SU-DHL-6 (cell line): ENCODE measurements at regions not wholly inside any gene's neighbourhood (a gene's known extent, or its start where the extent isn't known, plus 50 kb on each side); places are given as distances from the start of the nearest gene placed in this dataset.

Source experiments
- H2AFZ ChIP-seq: fragments of 200-600 bp; sonication (generic); 2 replicates; pipeline ENCODE4 v1.6.1; 2014; ENCODE audit warnings: low read depth, mild to moderate bottlenecking, moderate library complexity, mixed read lengths, antibody characterized with exemption, low read length; ENCODE audit not compliant: severe bottlenecking
- H3F3A ChIP-seq: fragments of 200-600 bp; shearing (Covaris generic); 2 replicates; pipeline ENCODE4 v1.6.0; 2016; ENCODE audit warnings: antibody characterized with exemption, mild to moderate bottlenecking; ENCODE audit not compliant: insufficient read depth
- H3K27ac ChIP-seq: fragments of 200-600 bp; sonication (generic); 2 replicates; pipeline ENCODE4 v1.5.1; 2016; ENCODE audit warnings: low read depth, mild to moderate bottlenecking, low read length, moderate library complexity, mixed read lengths
- H3K27me3 ChIP-seq: fragments of 200-600 bp; sonication (generic), shearing (Covaris generic); 2 replicates; pipeline ENCODE4 v1.6.0; 2014; ENCODE audit warnings: mild to moderate bottlenecking, low read length
- H3K36me3 ChIP-seq: fragments of 200-600 bp; sonication (generic); 2 replicates; pipeline ENCODE4 v1.6.1; 2014; ENCODE audit warnings: mild to moderate bottlenecking, low read length, mixed read lengths
- H3K4me2 ChIP-seq: fragments of 300-600, 200-600 bp; shearing (Covaris generic), sonication (generic); 2 replicates; pipeline ENCODE4 v1.6.0; 2014; ENCODE audit warnings: low read length, low read depth, mild to moderate bottlenecking; ENCODE audit not compliant: poor library complexity, severe bottlenecking
- H3K4me3 ChIP-seq: fragments of 200-600 bp; sonication (generic); 2 replicates; pipeline ENCODE4 v1.5.1; 2014; ENCODE audit warnings: antibody characterized with exemption, low read length, mild to moderate bottlenecking, mixed read lengths; ENCODE audit not compliant: insufficient read depth, poor library complexity, severe bottlenecking
- H3K79me2 ChIP-seq: fragments of 200-600 bp; sonication (generic); 2 replicates; pipeline ENCODE4 v1.6.1; 2014; ENCODE audit warnings: mild to moderate bottlenecking, low read length, moderate library complexity; ENCODE audit not compliant: insufficient read depth
- H3K9ac ChIP-seq: fragments of 200-600 bp; sonication (generic); 2 replicates; pipeline ENCODE4 v1.7.0; 2014; ENCODE audit warnings: mild to moderate bottlenecking, low read length
- H3K9me2 ChIP-seq: fragments of 200-600 bp; sonication (generic); replicated peaks from 2 replicates; pipeline ENCODE4 v1.6.1; 2014; ENCODE audit warnings: low read length; ENCODE audit not compliant: insufficient read depth
- H3K9me3 ChIP-seq: fragments of 200-600 bp; sonication (generic); 2 replicates; pipeline ENCODE4 v1.6.1; 2014; ENCODE audit warnings: low read length, mixed read lengths; ENCODE audit not compliant: insufficient read depth
- H4K20me1 ChIP-seq: fragments of 200-600 bp; sonication (generic); 2 replicates; pipeline ENCODE4 v1.6.1; 2014; ENCODE audit warnings: low read depth, mild to moderate bottlenecking, antibody characterized with exemption, low read length, moderate library complexity, mixed read lengths
- EZH2phosphoT487 ChIP-seq: fragments of 200-600 bp; sonication (generic), shearing (Covaris generic); conservative IDR thresholded peaks from 2 replicates; pipeline ENCODE4 v1.6.1; 2018; ENCODE audit warnings: mild to moderate bottlenecking, antibody characterized with exemption, low read length, moderate library complexity, mixed read lengths
- TF ChIP-seq, protein P1 (sequence below): fragments of 200-600 bp; sonication (generic); IDR thresholded peaks from one replicate; pipeline ENCODE4 v1.5.1; 2017; ENCODE audit warnings: antibody characterized with exemption, mild to moderate bottlenecking, low read length, moderate library complexity; ENCODE audit not compliant: insufficient read depth, poor library complexity, severe bottlenecking

DNA sequence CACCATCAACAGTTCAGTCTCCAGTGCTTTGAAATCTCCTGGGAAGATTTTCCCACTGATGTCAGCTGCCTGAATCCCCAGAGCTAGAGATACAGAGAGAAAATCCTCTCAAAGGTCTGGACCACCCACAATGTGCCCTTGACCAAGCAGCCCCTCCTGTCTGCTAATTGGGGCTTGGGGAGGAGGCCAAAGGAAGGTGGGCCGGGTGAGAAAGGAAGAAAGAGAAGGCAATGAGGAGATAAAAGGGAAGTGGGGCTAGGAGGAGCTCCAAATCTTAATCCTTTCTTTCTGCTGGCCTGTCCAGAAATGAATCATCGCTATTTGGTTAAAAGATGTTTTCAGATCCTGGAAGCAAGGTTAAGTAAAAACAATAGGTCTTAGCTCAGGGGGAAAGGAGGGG lies 322.9 kb downstream of the BCL11B start:
- H3K36me3 ChIP-seq, result no peaks in the 10 kb centered on the region
- H2AFZ ChIP-seq, result no peak overlapping the region
- H3K27me3 ChIP-seq, result no peaks in the 10 kb centered on the region
- H3F3A ChIP-seq, result no peaks in the 10 kb centered on the region
- no peak for TF ChIP-seq EZH2phosphoT487
- TF ChIP-seq, protein P1, sequence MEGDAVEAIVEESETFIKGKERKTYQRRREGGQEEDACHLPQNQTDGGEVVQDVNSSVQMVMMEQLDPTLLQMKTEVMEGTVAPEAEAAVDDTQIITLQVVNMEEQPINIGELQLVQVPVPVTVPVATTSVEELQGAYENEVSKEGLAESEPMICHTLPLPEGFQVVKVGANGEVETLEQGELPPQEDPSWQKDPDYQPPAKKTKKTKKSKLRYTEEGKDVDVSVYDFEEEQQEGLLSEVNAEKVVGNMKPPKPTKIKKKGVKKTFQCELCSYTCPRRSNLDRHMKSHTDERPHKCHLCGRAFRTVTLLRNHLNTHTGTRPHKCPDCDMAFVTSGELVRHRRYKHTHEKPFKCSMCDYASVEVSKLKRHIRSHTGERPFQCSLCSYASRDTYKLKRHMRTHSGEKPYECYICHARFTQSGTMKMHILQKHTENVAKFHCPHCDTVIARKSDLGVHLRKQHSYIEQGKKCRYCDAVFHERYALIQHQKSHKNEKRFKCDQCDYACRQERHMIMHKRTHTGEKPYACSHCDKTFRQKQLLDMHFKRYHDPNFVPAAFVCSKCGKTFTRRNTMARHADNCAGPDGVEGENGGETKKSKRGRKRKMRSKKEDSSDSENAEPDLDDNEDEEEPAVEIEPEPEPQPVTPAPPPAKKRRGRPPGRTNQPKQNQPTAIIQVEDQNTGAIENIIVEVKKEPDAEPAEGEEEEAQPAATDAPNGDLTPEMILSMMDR, result no peak
- H3K27ac ChIP-seq, result no peak overlapping the region
- no peaks in the 10 kb centered on the region for H3K9me3 ChIP-seq
- no peaks in the 10 kb centered on the region; the same call in 1 of the 2 replicates for H3K9me2 ChIP-seq
- H3K79me2 ChIP-seq, result no peaks in the 10 kb centered on the region
- no peaks in the 10 kb centered on the region for H4K20me1 ChIP-seq
- no peak overlapping the region for H3K4me2 ChIP-seq
- H3K4me3 ChIP-seq, result no peak overlapping the region
- H3K9ac ChIP-seq, result no peak overlapping the region

DNA sequence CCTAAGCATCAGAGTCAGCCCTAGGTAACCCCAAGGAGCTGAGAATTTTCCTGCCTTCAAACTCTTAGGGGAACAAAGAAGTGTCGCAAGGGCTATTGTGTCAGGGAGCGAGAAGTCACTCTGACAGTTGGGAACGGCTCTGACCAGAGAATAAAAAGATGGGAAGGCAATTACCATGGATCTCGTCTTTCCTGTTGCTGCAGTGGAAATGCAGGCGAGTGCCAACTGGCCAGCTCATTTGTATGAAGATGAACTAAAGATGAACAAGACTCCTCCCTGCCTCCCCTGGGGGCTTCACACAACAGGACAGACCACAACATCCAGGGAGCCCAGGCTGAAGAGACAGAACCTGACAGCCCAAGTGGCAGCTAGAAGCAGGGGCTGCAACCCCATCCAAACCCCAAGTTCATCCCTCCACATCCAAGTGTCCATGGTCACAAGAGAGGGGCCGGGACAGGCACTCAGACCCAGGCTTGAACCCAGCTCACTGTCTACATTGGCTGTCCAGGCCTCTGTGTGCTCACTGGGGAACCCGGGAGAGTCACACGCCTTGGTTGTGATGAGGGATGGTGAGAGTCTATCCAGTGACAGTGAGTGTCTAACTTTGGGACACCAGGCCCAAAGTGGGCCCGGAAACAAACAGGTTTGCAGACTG lies 322.4 kb downstream of the BCL11B start:
- no peak overlapping the region for H3K9ac ChIP-seq
- H3F3A ChIP-seq, result no peaks in the 10 kb centered on the region
- TF ChIP-seq EZH2phosphoT487, result no peak
- TF ChIP-seq, protein P1, result no peak
- H3K79me2 ChIP-seq, result no peaks in the 10 kb centered on the region
- no peak overlapping the region for H3K27ac ChIP-seq
- H2AFZ ChIP-seq, result no peak overlapping the region
- no peaks in the 10 kb centered on the region for H3K9me3 ChIP-seq
- H3K36me3 ChIP-seq, result no peaks in the 10 kb centered on the region
- no peaks in the 10 kb centered on the region for H3K27me3 ChIP-seq
- no peaks in the 10 kb centered on the region for H4K20me1 ChIP-seq
- no peak overlapping the region for H3K4me3 ChIP-seq
- no peak overlapping the region for H3K4me2 ChIP-seq
- H3K9me2 ChIP-seq, result no peaks in the 10 kb centered on the region; the same call in 1 of the 2 replicates

DNA sequence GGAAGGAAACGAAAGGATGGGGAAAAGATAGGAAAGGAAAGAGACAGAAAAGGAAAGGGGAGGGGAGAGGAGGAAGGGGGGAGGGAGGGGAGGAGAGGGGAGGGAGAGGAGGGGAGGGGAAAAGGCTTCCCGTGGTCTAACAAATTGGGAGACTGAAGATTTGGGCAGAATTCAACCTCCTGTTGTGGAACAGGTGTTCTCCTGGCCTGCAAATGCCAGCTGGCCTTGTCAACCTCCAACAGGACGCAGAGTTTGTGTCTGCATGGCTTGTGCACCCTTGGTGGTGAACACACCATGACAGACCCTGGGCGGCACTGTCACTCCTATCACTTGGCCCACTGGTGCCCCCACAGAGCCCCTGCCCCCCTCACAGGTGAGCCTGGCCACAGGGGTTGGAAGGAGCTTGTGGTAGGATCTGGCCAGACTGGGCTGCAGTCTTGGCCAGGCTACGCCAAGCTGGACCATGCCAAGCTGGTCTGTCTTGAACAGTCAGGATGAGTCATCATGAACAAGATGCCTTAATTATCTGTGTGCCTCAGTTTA lies 321.6 kb downstream of the BCL11B start:
- H3K9me3 ChIP-seq, result no peaks in the 10 kb centered on the region
- H3K27ac ChIP-seq, result no peak overlapping the region
- H3K36me3 ChIP-seq, result no peaks in the 10 kb centered on the region
- no peak overlapping the region for H3K4me2 ChIP-seq
- no peaks in the 10 kb centered on the region for H3K9me2 ChIP-seq
- no peaks in the 10 kb centered on the region for H3K79me2 ChIP-seq
- no peak overlapping the region for H3K4me3 ChIP-seq
- no peaks in the 10 kb centered on the region for H3F3A ChIP-seq
- no peaks in the 10 kb centered on the region for H4K20me1 ChIP-seq
- H3K27me3 ChIP-seq, result no peaks in the 10 kb centered on the region
- TF ChIP-seq, protein P1, result no peak
- no peak for TF ChIP-seq EZH2phosphoT487
- no peak overlapping the region for H2AFZ ChIP-seq
- no peak overlapping the region for H3K9ac ChIP-seq
